Prostate gland (tissue), 2 donors: ENCODE measurements at regions not wholly inside any gene's neighbourhood (a gene's known extent, or its start where the extent isn't known, plus 50 kb on each side); places are given as distances from the start of the nearest gene placed in this dataset.

ENCODE experiments used
- POLR2A ChIP-seq: fragments of 450-650 bp; IDR thresholded peaks from one replicate; pipeline ENCODE4 v1.6.1; 2016; ENCODE audit warnings: antibody characterized with exemption, mild to moderate bottlenecking
- TF ChIP-seq, protein P1 (sequence below), 4 experiments: fragments of 200-600 bp in 2 of 4; fragments of 450-650 bp in 2 of 4; sonication (generic) in 2 of 4; IDR thresholded peaks; 1 replicate in 3 of 4; 2 replicates in 1 of 4; pipeline ENCODE4 v1.5.1; 2016 to 2019; ENCODE audit warnings: antibody characterized with exemption in 4 of 4, mild to moderate bottlenecking in 2 of 4, moderate library complexity in 2 of 4

GRCh38 chr12:59158066-59158465 lies 237.8 kb upstream of the LRIG3 start:
- TF ChIP-seq, protein P1, sequence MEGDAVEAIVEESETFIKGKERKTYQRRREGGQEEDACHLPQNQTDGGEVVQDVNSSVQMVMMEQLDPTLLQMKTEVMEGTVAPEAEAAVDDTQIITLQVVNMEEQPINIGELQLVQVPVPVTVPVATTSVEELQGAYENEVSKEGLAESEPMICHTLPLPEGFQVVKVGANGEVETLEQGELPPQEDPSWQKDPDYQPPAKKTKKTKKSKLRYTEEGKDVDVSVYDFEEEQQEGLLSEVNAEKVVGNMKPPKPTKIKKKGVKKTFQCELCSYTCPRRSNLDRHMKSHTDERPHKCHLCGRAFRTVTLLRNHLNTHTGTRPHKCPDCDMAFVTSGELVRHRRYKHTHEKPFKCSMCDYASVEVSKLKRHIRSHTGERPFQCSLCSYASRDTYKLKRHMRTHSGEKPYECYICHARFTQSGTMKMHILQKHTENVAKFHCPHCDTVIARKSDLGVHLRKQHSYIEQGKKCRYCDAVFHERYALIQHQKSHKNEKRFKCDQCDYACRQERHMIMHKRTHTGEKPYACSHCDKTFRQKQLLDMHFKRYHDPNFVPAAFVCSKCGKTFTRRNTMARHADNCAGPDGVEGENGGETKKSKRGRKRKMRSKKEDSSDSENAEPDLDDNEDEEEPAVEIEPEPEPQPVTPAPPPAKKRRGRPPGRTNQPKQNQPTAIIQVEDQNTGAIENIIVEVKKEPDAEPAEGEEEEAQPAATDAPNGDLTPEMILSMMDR (IDR thresholded peaks at IDR 0.05) = no peak
- TF ChIP-seq POLR2A = no peak
